HCT116 (cell line): ENCODE measurements at regions not wholly inside any gene's neighbourhood (a gene's known extent, or its start where the extent isn't known, plus 50 kb on each side); places are given as distances from the start of the nearest gene placed in this dataset.

Experiments
- ATAC-seq: fragments of 200-7000 bp; cut with Tn5 transposase; 2 replicates; pipeline ENCODE4 v1.9.1; 2020; ENCODE audit warnings: mild to moderate bottlenecking, moderate library complexity
- BruUV-seq: library from RNA; stranded (reverse); fragments of 400-500 nt; replicated peaks from 2 replicates; lab custom pipeline; 2021; lab: Mats Ljungman, UMichigan
- CTCF ChIA-PET: fragments of 300-600 bp; sonication (Branson Sonifier 250); formaldehyde crosslinking; loops from one replicate; lab custom pipeline; 2021; ENCODE audit warnings: antibody characterized with exemption; lab: Charles Lee
- POLR2A ChIA-PET: fragments of 300-600, 350-600 bp; sonication (Branson Sonifier 250); formaldehyde crosslinking; loops from one replicate; lab custom pipeline; 2021; ENCODE audit warnings: antibody characterized with exemption; lab: Charles Lee
- RAD21 ChIA-PET, 2 experiments: fragments of 300-600 bp; sonication (Branson Sonifier 250); formaldehyde crosslinking; loops; one replicate each; lab custom pipeline; 2023; ENCODE audit warnings: low total read pairs in 2 of 2; ENCODE audit not compliant: uncharacterized antibody in 2 of 2, unreplicated experiment in 2 of 2, low non-redundant PET in 1 of 2; lab: Charles Lee
- DNase-seq: peaks from one replicate; pipeline ENCODE4 v3.0.0-alpha.2; 2010; ENCODE audit warnings: low read depth, low spot score
- H2AFZ ChIP-seq: fragments of 200-600 bp; shearing (Covaris generic), sonication (generic); 2 replicates; pipeline ENCODE4 v1.6.1; 2017; ENCODE audit warnings: low read depth, mixed run types, mixed read lengths, antibody characterized with exemption, low read length; ENCODE audit not compliant: poor library complexity, severe bottlenecking
- H3K27ac ChIP-seq: 2 replicates; pipeline ENCODE4 v1.5.1; 2012; ENCODE audit warnings: low read depth, low read length
- H3K27me3 ChIP-seq: fragments of 200-600 bp; sonication (generic); 2 replicates; pipeline ENCODE4 v1.6.1; 2016; ENCODE audit warnings: mixed run types, low read length, mixed read lengths; ENCODE audit not compliant: insufficient read depth
- H3K36me3 ChIP-seq, 2 experiments: fragments of 200-500 bp in 1 of 2; fragments of 200-600 bp in 1 of 2; sonication (Bioruptor generic) in 1 of 2; sonication (generic) in 1 of 2; 2 replicates each; pipeline versions ENCODE4 v1.5.1 to v1.6.1; 2014 to 2016; ENCODE audit warnings: low read length in 2 of 2, inconsistent platforms in 1 of 2, mixed read lengths in 1 of 2, mixed run types in 1 of 2; ENCODE audit not compliant: insufficient read depth in 2 of 2, control insufficient read depth in 1 of 2
- H3K4me1 ChIP-seq, 2 experiments: fragments of 200-600 bp in 1 of 2; sonication (generic) in 1 of 2; 2 replicates each; pipeline versions ENCODE4 v1.5.1 to v1.6.1; 2012 to 2017; ENCODE audit warnings: low read length in 2 of 2, inconsistent platforms in 1 of 2, mild to moderate bottlenecking in 1 of 2, mixed read lengths in 1 of 2, mixed run types in 1 of 2, moderate library complexity in 1 of 2; ENCODE audit not compliant: insufficient read depth in 2 of 2, control insufficient read depth in 1 of 2
- H3K4me2 ChIP-seq: fragments of 200-600 bp; sonication (generic); 2 replicates; pipeline ENCODE4 v1.6.1; 2017; ENCODE audit warnings: mixed run types, low read length, mixed read lengths
- H3K4me3 ChIP-seq, 2 experiments: fragments of 200-600 bp in 1 of 2; sonication (generic) in 1 of 2; replicated peaks in 1 of 2; 2 replicates each; pipeline ENCODE4 v1.5.1; 2011 to 2016; ENCODE audit warnings: low read length in 2 of 2, control low read depth in 1 of 2, low read depth in 1 of 2, mild to moderate bottlenecking in 1 of 2, mixed read lengths in 1 of 2, mixed run types in 1 of 2
- H3K79me2 ChIP-seq: fragments of 200-600 bp; sonication (generic); 2 replicates; pipeline ENCODE4 v1.6.1; 2017; ENCODE audit warnings: mild to moderate bottlenecking, mixed run types, low read length, moderate library complexity, mixed read lengths; ENCODE audit not compliant: insufficient read depth
- H3K9ac ChIP-seq: fragments of 200-600 bp; sonication (generic); 2 replicates; pipeline ENCODE4 v1.6.1; 2016; ENCODE audit warnings: low read length, mixed read lengths
- H3K9me2 ChIP-seq: fragments of 200-600 bp; sonication (generic), shearing (Covaris generic); 2 replicates; pipeline ENCODE4 v1.6.1; 2017; ENCODE audit warnings: mixed run types, mild to moderate bottlenecking, moderate library complexity; ENCODE audit not compliant: insufficient read depth
- H3K9me3 ChIP-seq, 2 experiments: fragments of 200-500 bp in 1 of 2; fragments of 200-600 bp in 1 of 2; sonication (Bioruptor generic) in 1 of 2; sonication (generic) in 1 of 2; 2 replicates each; pipeline ENCODE4 v1.6.1; 2014 to 2017; ENCODE audit warnings: low read length in 2 of 2, mixed read lengths in 2 of 2, inconsistent platforms in 1 of 2, low read depth in 1 of 2, mild to moderate bottlenecking in 1 of 2, mixed run types in 1 of 2, moderate library complexity in 1 of 2; ENCODE audit not compliant: control insufficient read depth in 1 of 2, insufficient read depth in 1 of 2
- H4K20me1 ChIP-seq: fragments of 200-600 bp; sonication (generic), shearing (Covaris generic); 2 replicates; pipeline ENCODE4 v1.6.1; 2017; ENCODE audit warnings: mixed run types, mild to moderate bottlenecking, moderate library complexity; ENCODE audit not compliant: insufficient read depth
- EZH2 ChIP-seq: fragments of 200-600 bp; sonication (generic); IDR thresholded peaks from 2 replicates; pipeline ENCODE4 v1.6.1; 2017; ENCODE audit warnings: antibody characterized with exemption, mixed run types
- EZH2phosphoT487 ChIP-seq: fragments of 200-600 bp; IDR thresholded peaks from 2 replicates; pipeline ENCODE4 v1.6.1; 2018; ENCODE audit warnings: antibody characterized with exemption, borderline replicate concordance
- FOSL1 ChIP-seq: IDR thresholded peaks from 2 replicates; pipeline ENCODE4 v1.6.1; 2012; ENCODE audit warnings: low read depth
- JUND ChIP-seq: IDR thresholded peaks from 2 replicates; pipeline ENCODE4 v1.6.1; 2012
- POLR2A ChIP-seq: IDR thresholded peaks from 2 replicates; pipeline ENCODE4 v1.7.0; 2011; ENCODE audit warnings: borderline replicate concordance; ENCODE audit not compliant: insufficient read depth, insufficient read length; ENCODE audit errors: extremely low read depth
- RAD21 ChIP-seq: IDR thresholded peaks from 2 replicates; pipeline ENCODE4 v1.6.1; 2012; ENCODE audit warnings: low read depth, mild to moderate bottlenecking
- SP1 ChIP-seq: IDR thresholded peaks from 2 replicates; pipeline ENCODE4 v1.6.1; 2012; ENCODE audit warnings: low read depth
- SRF ChIP-seq: IDR thresholded peaks from 2 replicates; pipeline ENCODE4 v1.6.1; 2012; ENCODE audit warnings: low read depth
- TCF7L2 ChIP-seq: IDR thresholded peaks from 2 replicates; pipeline ENCODE4 v1.7.0; 2011; ENCODE audit warnings: borderline replicate concordance, inconsistent platforms; ENCODE audit not compliant: insufficient read depth, insufficient read length; ENCODE audit errors: extremely low read depth
- YY1 ChIP-seq: IDR thresholded peaks from 2 replicates; pipeline ENCODE4 v1.6.1; 2011; ENCODE audit warnings: low read length, low read depth, moderate library complexity, mild to moderate bottlenecking; ENCODE audit not compliant: insufficient replicate concordance; ENCODE audit errors: extremely low read depth
- ZFX ChIP-seq: fragments of 450-650 bp; IDR thresholded peaks from 2 replicates; pipeline ENCODE4 v1.6.1; 2017
- ZNF274 ChIP-seq: fragments of 200-500 bp; sonication (Bioruptor generic); IDR thresholded peaks from 2 replicates; pipeline ENCODE4 v1.6.1; 2014; ENCODE audit warnings: mild to moderate bottlenecking, low read depth, low read length, inconsistent platforms
- intact Hi-C: fragments of 100-400 bp; cut with micrococcal nuclease; formaldehyde crosslinking; loops from 2 replicates; pipeline ENCODE4 v1.10.0; 2022
- TF ChIP-seq, protein P1 (sequence below), 3 experiments: fragments of 200-600 bp in 1 of 3; sonication (generic) in 1 of 3; IDR thresholded peaks in 2 of 3; conservative IDR thresholded peaks in 1 of 3; 2 replicates each; pipeline ENCODE4 v1.5.1; 2012 to 2017; ENCODE audit warnings: low read depth in 2 of 3, low read length in 2 of 3, antibody characterized with exemption in 1 of 3, borderline replicate concordance in 1 of 3, control low read depth in 1 of 3, mild to moderate bottlenecking in 1 of 3, mixed read lengths in 1 of 3, mixed run types in 1 of 3, moderate library complexity in 1 of 3; ENCODE audit not compliant: insufficient read depth in 1 of 3
- TF ChIP-seq, protein P2 (sequence below): IDR thresholded peaks from 2 replicates; pipeline ENCODE4 v1.6.1; 2012; ENCODE audit warnings: low read depth
- TF ChIP-seq, protein P3 (sequence below): IDR thresholded peaks from 2 replicates; pipeline ENCODE4 v1.6.1; 2012

DNA sequence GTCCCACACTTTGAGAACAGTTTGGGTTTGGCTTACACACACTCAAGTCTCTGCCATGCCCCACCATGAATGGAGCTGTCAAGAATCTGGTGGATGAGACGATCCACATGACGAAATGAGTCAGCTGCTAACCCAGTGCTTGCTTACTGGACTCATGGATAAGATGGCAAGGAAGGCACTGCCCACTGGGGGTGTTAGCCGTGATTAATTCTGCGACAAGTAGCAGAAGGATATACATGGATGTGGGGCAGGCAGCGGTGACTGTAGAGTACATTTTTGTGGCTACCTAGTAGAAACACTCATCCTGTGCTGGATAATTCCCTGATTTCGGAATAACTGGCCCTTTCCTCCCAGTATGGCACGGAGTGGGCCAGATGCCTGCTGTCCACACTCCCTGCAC lies 77.5 kb downstream of the SPATA31C2 start:
- ChIA-PET CTCF (no interaction called here), RAD21 (no interaction called here), POLR2A (no interaction called here)
- H2AFZ ChIP-seq = no peak overlapping the region
- no peaks in the 10 kb centered on the region for H3K9me3 ChIP-seq
- no peaks in the 10 kb centered on the region for H3K9me2 ChIP-seq
- intact Hi-C loops = no loop called here
- H3K9ac ChIP-seq = no peak overlapping the region
- no peaks in the 10 kb centered on the region for H4K20me1 ChIP-seq
- H3K4me1 ChIP-seq = peaks cover 0 to 4% of the 10 kb centered on the region in 2 experiments; a peak in 1 of 4 replicates
- no peak overlapping the region for H3K27ac ChIP-seq
- no peak overlapping the region for H3K4me3 ChIP-seq
- no peak for ATAC-seq
- no peaks in the 10 kb centered on the region for H3K36me3 ChIP-seq
- no peak for DNase-seq
- no peaks in the 10 kb centered on the region for H3K79me2 ChIP-seq
- TF ChIP-seq SRF = no peak
- TF ChIP-seq TCF7L2 = no peak
- TF ChIP-seq, protein P1, sequence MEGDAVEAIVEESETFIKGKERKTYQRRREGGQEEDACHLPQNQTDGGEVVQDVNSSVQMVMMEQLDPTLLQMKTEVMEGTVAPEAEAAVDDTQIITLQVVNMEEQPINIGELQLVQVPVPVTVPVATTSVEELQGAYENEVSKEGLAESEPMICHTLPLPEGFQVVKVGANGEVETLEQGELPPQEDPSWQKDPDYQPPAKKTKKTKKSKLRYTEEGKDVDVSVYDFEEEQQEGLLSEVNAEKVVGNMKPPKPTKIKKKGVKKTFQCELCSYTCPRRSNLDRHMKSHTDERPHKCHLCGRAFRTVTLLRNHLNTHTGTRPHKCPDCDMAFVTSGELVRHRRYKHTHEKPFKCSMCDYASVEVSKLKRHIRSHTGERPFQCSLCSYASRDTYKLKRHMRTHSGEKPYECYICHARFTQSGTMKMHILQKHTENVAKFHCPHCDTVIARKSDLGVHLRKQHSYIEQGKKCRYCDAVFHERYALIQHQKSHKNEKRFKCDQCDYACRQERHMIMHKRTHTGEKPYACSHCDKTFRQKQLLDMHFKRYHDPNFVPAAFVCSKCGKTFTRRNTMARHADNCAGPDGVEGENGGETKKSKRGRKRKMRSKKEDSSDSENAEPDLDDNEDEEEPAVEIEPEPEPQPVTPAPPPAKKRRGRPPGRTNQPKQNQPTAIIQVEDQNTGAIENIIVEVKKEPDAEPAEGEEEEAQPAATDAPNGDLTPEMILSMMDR (IDR thresholded peaks at IDR 0.05 in 2 of 3, conservative IDR thresholded peaks at IDR 0.05 in 1 of 3; ENCODE audit: borderline replicate concordance in 1 of 3, insufficient read depth in 1 of 3, low read depth in 2 of 3, low read length in 2 of 3) = no peak
- no peak for TF ChIP-seq EZH2
- TF ChIP-seq POLR2A = no peak
- TF ChIP-seq, protein P2, sequence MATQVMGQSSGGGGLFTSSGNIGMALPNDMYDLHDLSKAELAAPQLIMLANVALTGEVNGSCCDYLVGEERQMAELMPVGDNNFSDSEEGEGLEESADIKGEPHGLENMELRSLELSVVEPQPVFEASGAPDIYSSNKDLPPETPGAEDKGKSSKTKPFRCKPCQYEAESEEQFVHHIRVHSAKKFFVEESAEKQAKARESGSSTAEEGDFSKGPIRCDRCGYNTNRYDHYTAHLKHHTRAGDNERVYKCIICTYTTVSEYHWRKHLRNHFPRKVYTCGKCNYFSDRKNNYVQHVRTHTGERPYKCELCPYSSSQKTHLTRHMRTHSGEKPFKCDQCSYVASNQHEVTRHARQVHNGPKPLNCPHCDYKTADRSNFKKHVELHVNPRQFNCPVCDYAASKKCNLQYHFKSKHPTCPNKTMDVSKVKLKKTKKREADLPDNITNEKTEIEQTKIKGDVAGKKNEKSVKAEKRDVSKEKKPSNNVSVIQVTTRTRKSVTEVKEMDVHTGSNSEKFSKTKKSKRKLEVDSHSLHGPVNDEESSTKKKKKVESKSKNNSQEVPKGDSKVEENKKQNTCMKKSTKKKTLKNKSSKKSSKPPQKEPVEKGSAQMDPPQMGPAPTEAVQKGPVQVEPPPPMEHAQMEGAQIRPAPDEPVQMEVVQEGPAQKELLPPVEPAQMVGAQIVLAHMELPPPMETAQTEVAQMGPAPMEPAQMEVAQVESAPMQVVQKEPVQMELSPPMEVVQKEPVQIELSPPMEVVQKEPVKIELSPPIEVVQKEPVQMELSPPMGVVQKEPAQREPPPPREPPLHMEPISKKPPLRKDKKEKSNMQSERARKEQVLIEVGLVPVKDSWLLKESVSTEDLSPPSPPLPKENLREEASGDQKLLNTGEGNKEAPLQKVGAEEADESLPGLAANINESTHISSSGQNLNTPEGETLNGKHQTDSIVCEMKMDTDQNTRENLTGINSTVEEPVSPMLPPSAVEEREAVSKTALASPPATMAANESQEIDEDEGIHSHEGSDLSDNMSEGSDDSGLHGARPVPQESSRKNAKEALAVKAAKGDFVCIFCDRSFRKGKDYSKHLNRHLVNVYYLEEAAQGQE = no peak
- no peak for TF ChIP-seq EZH2phosphoT487
- no peak for TF ChIP-seq RAD21
- TF ChIP-seq SP1 = no peak
- TF ChIP-seq FOSL1 = no peak
- no peak for TF ChIP-seq YY1
- no peak for TF ChIP-seq ZNF274
- TF ChIP-seq, protein P3, sequence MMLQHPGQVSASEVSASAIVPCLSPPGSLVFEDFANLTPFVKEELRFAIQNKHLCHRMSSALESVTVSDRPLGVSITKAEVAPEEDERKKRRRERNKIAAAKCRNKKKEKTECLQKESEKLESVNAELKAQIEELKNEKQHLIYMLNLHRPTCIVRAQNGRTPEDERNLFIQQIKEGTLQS = no peak
- no peak for TF ChIP-seq ZFX
- TF ChIP-seq JUND = no peak
- no TSS peak for BruUV-seq
- no peaks in the 10 kb centered on the region for H3K27me3 ChIP-seq
- no peak overlapping the region for H3K4me2 ChIP-seq
